Effector memory CD8-positive, alpha-beta T cell (primary cell): ENCODE measurements at regions not wholly inside any gene's neighbourhood (a gene's known extent, or its start where the extent isn't known, plus 50 kb on each side); places are given as distances from the start of the nearest gene placed in this dataset.

ENCODE experiments used
- ATAC-seq: fragments of 150-1000 bp; cut with Tn5 transposase; replicated peaks from 2 replicates; pipeline ENCODE4 v1.10.0; 2021; ENCODE audit warnings: mild to moderate bottlenecking, moderate library complexity
- DNase-seq, 3 experiments: peaks; one replicate each; pipeline ENCODE4 v3.0.0; 2021
- H3K27ac Mint-ChIP-seq, 2 donors: one replicate each; pipeline ENCODE4 v1.8.0; 2022; ENCODE audit warnings: mild to moderate bottlenecking in 2 of 2, mixed read lengths in 2 of 2, moderate library complexity in 2 of 2
- H3K27me3 Mint-ChIP-seq, 2 donors: one replicate each; pipeline ENCODE4 v1.8.0; 2022; ENCODE audit warnings: mixed read lengths in 2 of 2
- H3K36me3 Mint-ChIP-seq: one replicate; pipeline ENCODE4 v1.8.0; 2022; ENCODE audit warnings: mild to moderate bottlenecking, moderate library complexity, mixed read lengths; ENCODE audit not compliant: insufficient read depth
- H3K4me1 Mint-ChIP-seq, 2 donors: one replicate each; pipeline ENCODE4 v1.8.0; 2022; ENCODE audit warnings: low read depth in 2 of 2, mixed read lengths in 2 of 2
- H3K4me3 Mint-ChIP-seq, 2 donors: one replicate each; pipeline ENCODE4 v1.8.0; 2022; ENCODE audit warnings: mild to moderate bottlenecking in 2 of 2, mixed read lengths in 2 of 2, moderate library complexity in 2 of 2
- H3K9me3 Mint-ChIP-seq, 2 donors: one replicate each; pipeline ENCODE4 v1.8.0; 2022; ENCODE audit warnings: mixed read lengths in 2 of 2

GRCh38 chr2:221120643-221121042, 451.5 kb downstream of the EPHA4 start:
- Mint-ChIP-seq H3K27me3 (peaks cover 6 to 39% of the 10 kb centered on the region in 2 donors), H3K9me3 (no peaks in the 10 kb centered on the region), H3K4me3 (no peak overlapping the region), H3K36me3 (no peaks in the 10 kb centered on the region), H3K27ac (no peak overlapping the region), H3K4me1 (no peaks in the 10 kb centered on the region)
- no peak for DNase-seq
- ATAC-seq: no peak

- no peak for ATAC-seq
- no peak for DNase-seq
- Mint-ChIP-seq H3K9me3 (peaks cover 4 to 5% of the 10 kb centered on the region in 2 donors), H3K27ac (no peak overlapping the region), H3K4me3 (no peak overlapping the region), H3K36me3 (no peaks in the 10 kb centered on the region), H3K27me3 (peaks cover 17 to 53% of the 10 kb centered on the region in 2 donors), H3K4me1 (no peaks in the 10 kb centered on the region)
Measured at GRCh38 chr2:221123396-221123795, 448.7 kb downstream of the EPHA4 start.

DNA sequence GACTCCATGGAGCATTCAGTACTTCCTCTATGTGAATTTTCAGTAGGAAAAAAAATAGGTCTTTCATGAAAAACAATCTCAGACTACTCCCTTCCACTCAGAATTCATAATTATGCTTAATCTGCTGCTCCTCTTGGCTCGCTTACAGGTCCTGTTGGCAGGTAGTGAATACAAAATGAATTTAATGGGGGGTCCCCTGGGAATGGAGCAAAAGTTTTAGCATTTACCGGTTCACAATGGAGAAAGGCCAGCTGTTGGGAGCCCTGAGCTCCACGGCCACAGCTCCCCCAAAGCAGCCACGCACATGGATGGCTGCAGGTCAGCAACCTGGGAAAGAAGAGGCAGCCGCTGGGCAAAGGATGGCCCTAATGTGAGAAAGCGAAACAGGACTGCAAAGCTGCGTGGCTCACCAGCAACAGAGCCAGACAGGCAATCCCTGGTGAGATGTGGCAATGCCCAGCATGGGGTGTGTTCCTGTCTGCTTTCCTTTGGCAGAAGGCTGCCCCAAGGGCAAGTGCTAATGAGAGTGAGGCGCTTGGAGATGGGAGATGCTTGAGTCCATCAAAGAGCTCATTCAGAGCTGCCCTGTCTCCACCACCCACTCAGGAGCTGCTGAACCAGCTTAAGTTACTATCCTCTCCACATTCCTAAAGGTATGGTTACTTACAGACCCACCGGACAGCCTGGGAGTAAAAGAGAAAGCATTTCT, 447.4 kb downstream of the EPHA4 start:
- H3K36me3 Mint-ChIP-seq: no peaks in the 10 kb centered on the region
- ATAC-seq (no peak), DNase-seq (no peak)
- peaks cover 4 to 5% of the 10 kb centered on the region in 2 donors for H3K9me3 Mint-ChIP-seq
- no peaks in the 10 kb centered on the region for H3K4me1 Mint-ChIP-seq
- H3K27ac Mint-ChIP-seq: no peak overlapping the region
- no peak overlapping the region for H3K4me3 Mint-ChIP-seq
- H3K27me3 Mint-ChIP-seq: peaks cover 17 to 42% of the 10 kb centered on the region in 2 donors

DNA sequence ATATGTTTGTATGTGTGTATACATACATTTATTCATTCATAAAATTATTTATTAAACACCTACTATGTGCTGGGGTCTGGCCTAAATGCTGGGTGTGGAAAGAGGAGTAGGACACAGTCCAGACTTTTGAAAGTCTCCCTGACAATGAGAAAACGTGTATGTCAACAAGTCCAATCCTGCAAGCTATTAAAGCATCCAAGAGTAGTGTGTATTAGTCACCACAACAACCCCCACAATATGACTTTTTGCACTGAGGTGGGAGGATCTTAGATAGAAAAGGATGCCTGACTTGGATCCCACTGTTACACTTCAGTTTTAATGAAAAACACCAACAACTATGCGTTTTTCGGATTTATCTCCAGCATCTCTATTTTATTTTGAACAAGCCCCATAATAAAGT, 446.4 kb downstream of the EPHA4 start:
- H3K9me3 Mint-ChIP-seq: peaks cover 4 to 5% of the 10 kb centered on the region in 2 donors
- no peak for ATAC-seq
- DNase-seq: no peak
- H3K4me3 Mint-ChIP-seq: no peak overlapping the region
- no peak overlapping the region for H3K27ac Mint-ChIP-seq
- H3K27me3 Mint-ChIP-seq: peaks cover 17 to 33% of the 10 kb centered on the region in 2 donors
- H3K4me1 Mint-ChIP-seq: no peaks in the 10 kb centered on the region
- no peaks in the 10 kb centered on the region for H3K36me3 Mint-ChIP-seq

DNA sequence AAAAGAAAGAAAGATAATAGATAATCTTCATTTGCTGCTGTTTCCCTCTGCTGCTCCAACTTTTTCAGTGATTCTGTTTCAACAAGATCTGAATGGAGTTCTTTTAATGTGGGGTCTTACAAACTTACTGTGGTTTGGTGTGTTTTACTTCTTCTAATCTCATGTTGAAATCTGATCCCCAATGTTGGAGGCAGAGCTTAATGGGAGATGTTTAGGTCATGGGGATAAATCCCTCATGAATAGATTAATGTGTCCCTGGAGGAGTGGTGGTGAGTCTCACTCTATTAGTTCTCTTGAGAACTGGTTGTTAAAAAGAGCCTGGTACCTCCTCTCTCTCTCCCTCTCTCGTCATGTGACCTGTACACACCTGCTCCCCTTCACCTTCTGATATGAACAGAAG, 442.4 kb downstream of the EPHA4 start:
- ATAC-seq: no peak
- no peak for DNase-seq
- Mint-ChIP-seq H3K36me3 (no peaks in the 10 kb centered on the region), H3K4me1 (no peaks in the 10 kb centered on the region), H3K4me3 (no peak overlapping the region), H3K27ac (no peak overlapping the region), H3K27me3 (peaks cover 11 to 14% of the 10 kb centered on the region in 2 donors), H3K9me3 (peaks cover 4 to 5% of the 10 kb centered on the region in 2 donors)

- no peak overlapping the region for H3K27ac Mint-ChIP-seq
- peaks cover 11 to 14% of the 10 kb centered on the region in 2 donors for H3K27me3 Mint-ChIP-seq
- no peaks in the 10 kb centered on the region for H3K4me1 Mint-ChIP-seq
- DNase-seq (no peak), ATAC-seq (no peak)
- no peaks in the 10 kb centered on the region for H3K36me3 Mint-ChIP-seq
- H3K4me3 Mint-ChIP-seq: no peak overlapping the region
- peaks cover 4 to 5% of the 10 kb centered on the region in 2 donors for H3K9me3 Mint-ChIP-seq
Measured at GRCh38 chr2:221130431-221130830, 441.7 kb downstream of the EPHA4 start.

- ATAC-seq: no peak
- no peak for DNase-seq
- no peak overlapping the region for H3K27ac Mint-ChIP-seq
- no peak overlapping the region for H3K4me3 Mint-ChIP-seq
- no peaks in the 10 kb centered on the region for H3K36me3 Mint-ChIP-seq
- no peaks in the 10 kb centered on the region for H3K9me3 Mint-ChIP-seq
- no peaks in the 10 kb centered on the region for H3K27me3 Mint-ChIP-seq
- H3K4me1 Mint-ChIP-seq: no peaks in the 10 kb centered on the region
Measured at GRCh38 chr2:221133941-221134340, 438.2 kb downstream of the EPHA4 start.

- Mint-ChIP-seq H3K27ac (no peak overlapping the region), H3K27me3 (no peaks in the 10 kb centered on the region), H3K36me3 (no peaks in the 10 kb centered on the region), H3K4me1 (no peaks in the 10 kb centered on the region), H3K9me3 (no peaks in the 10 kb centered on the region), H3K4me3 (no peak overlapping the region)
- DNase-seq (no peak), ATAC-seq (no peak)
Measured at GRCh38 chr2:221134718-221135117, 437.4 kb downstream of the EPHA4 start.

DNA sequence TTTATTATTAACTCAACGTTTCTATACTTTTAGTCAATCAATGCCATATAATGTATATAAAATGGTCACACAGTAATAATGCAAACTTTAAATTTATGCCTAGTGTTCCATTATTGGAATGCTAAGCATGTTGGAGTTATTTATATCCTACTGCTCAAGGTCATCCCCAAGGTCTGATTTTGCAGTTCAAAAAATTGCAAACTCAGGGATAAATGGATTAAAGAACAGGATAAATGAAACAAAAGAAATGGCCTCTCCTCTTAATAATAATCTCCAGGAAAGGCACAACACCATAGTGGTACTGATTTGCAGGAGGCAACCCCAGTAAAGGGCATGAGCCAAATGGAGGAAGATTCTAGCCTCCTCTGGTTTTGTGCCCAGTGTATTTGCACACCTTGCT, 436.4 kb downstream of the EPHA4 start:
- Mint-ChIP-seq H3K9me3 (no peaks in the 10 kb centered on the region), H3K27me3 (no peaks in the 10 kb centered on the region), H3K4me1 (no peaks in the 10 kb centered on the region), H3K36me3 (no peaks in the 10 kb centered on the region), H3K27ac (no peak overlapping the region), H3K4me3 (no peak overlapping the region)
- DNase-seq (no peak), ATAC-seq (no peak)

GRCh38 chr2:221137385-221137784, 434.7 kb downstream of the EPHA4 start:
- Mint-ChIP-seq H3K4me1 (no peaks in the 10 kb centered on the region), H3K9me3 (no peaks in the 10 kb centered on the region), H3K36me3 (no peaks in the 10 kb centered on the region), H3K27ac (no peak overlapping the region), H3K4me3 (no peak overlapping the region), H3K27me3 (peaks cover 0 to 7% of the 10 kb centered on the region in 2 donors)
- no peak for ATAC-seq
- no peak for DNase-seq

DNA sequence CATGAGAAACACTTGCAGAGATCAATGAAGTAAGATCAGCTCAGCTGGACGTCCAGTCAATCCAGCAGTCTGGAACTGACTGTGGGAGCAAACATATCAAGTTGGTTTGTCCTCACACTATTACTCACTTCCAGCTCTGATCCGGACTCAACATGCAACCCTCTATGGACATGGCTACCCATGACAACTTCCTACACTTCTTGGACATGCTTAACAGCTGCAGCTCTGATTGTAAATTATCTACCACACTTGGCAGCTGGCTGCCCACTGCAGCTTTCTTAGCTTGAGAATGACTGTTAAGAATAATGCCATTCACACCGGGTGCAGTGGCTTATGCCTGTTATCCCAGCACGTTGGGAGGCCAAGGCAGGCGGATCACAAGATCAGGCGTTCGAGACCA, 429.8 kb downstream of the EPHA4 start:
- H3K27ac Mint-ChIP-seq: no peak overlapping the region

GRCh38 chr2:221143231-221143630, 428.9 kb downstream of the EPHA4 start:
- no peaks in the 10 kb centered on the region for H3K9me3 Mint-ChIP-seq
- H3K27me3 Mint-ChIP-seq: peaks cover 0 to 7% of the 10 kb centered on the region in 2 donors
- no peak for DNase-seq
- H3K4me3 Mint-ChIP-seq: no peak overlapping the region
- no peak for ATAC-seq
- no peaks in the 10 kb centered on the region for H3K4me1 Mint-ChIP-seq
- H3K27ac Mint-ChIP-seq: no peak overlapping the region
- H3K36me3 Mint-ChIP-seq: no peaks in the 10 kb centered on the region

More for the DNA sequence above, 429.8 kb downstream of the EPHA4 start:
- H3K4me3 Mint-ChIP-seq: no peak overlapping the region
- H3K27me3 Mint-ChIP-seq: peaks cover 0 to 7% of the 10 kb centered on the region in 2 donors
- DNase-seq (no peak), ATAC-seq (no peak)
- H3K36me3 Mint-ChIP-seq: no peaks in the 10 kb centered on the region
- H3K9me3 Mint-ChIP-seq: no peaks in the 10 kb centered on the region
- H3K4me1 Mint-ChIP-seq: no peaks in the 10 kb centered on the region

- H3K36me3 Mint-ChIP-seq: no peaks in the 10 kb centered on the region
- no peaks in the 10 kb centered on the region for H3K4me1 Mint-ChIP-seq
- no peaks in the 10 kb centered on the region for H3K9me3 Mint-ChIP-seq
- peaks cover 0 to 7% of the 10 kb centered on the region in 2 donors for H3K27me3 Mint-ChIP-seq
- H3K27ac Mint-ChIP-seq: no peak overlapping the region
- DNase-seq: no peak
- ATAC-seq: no peak
- H3K4me3 Mint-ChIP-seq: no peak overlapping the region
Measured at GRCh38 chr2:221144909-221145308, 427.2 kb downstream of the EPHA4 start.

DNA sequence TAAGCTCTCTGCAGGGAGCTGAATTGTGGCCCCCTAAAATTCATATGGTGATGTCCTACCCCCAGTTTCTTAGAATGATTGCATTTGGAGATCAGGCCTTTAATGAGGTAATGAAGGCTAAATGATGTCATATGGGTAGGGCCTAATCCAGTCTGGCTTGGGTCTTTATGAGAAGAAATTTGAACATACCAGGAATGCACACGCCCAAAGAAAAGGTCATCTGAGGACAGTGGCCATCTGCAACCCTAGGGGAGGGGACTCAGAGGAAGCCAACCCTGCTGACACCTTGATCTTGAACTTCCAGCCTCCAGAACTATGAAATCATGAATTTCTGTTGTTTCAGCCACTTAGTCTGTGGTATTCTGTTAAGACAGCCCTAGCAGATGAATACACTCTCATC, 426.7 kb downstream of the EPHA4 start:
- no peak for DNase-seq
- H3K4me1 Mint-ChIP-seq: no peaks in the 10 kb centered on the region
- peaks cover 5 to 8% of the 10 kb centered on the region in 2 donors for H3K27me3 Mint-ChIP-seq
- H3K9me3 Mint-ChIP-seq: no peaks in the 10 kb centered on the region
- no peak overlapping the region for H3K4me3 Mint-ChIP-seq
- H3K36me3 Mint-ChIP-seq: no peaks in the 10 kb centered on the region
- no peak for ATAC-seq
- H3K27ac Mint-ChIP-seq: no peak overlapping the region
